Astrocyte (in vitro differentiated cells and primary cell): ENCODE measurements at regions not wholly inside any gene's neighbourhood (a gene's known extent, or its start where the extent isn't known, plus 50 kb on each side); places are given as distances from the start of the nearest gene placed in this dataset.

Experiments used
- DNase-seq: peaks from one replicate; pipeline ENCODE4 v3.0.0-alpha.2; 2010; ENCODE audit warnings: low read depth
- FAIRE-seq: peaks from 2 replicates; lab custom pipeline; 2011; peaks lifted over from hg19 to GRCh38; lab: Jason Lieb, UNC
- H2AFZ ChIP-seq: 2 replicates; pipeline ENCODE4 v1.6.0; 2012; ENCODE audit warnings: low read depth, low read length, inconsistent platforms
- H3K27ac ChIP-seq: 2 replicates; pipeline ENCODE4 v1.5.1; 2011; ENCODE audit warnings: low read depth, low read length, inconsistent platforms
- H3K27me3 ChIP-seq: 2 replicates; pipeline ENCODE4 v1.6.0; 2011; ENCODE audit warnings: low read length, inconsistent platforms; ENCODE audit not compliant: insufficient read depth
- H3K36me3 ChIP-seq: 2 replicates; pipeline ENCODE4 v1.5.1; 2011; ENCODE audit warnings: low read length, inconsistent platforms; ENCODE audit not compliant: insufficient read depth
- H3K4me1 ChIP-seq: 2 replicates; pipeline ENCODE4 v1.5.1; 2011; ENCODE audit warnings: low read length, inconsistent platforms; ENCODE audit not compliant: insufficient read depth
- H3K4me2 ChIP-seq: 2 replicates; pipeline ENCODE4 v1.6.0; 2012; ENCODE audit warnings: low read length, inconsistent platforms
- H3K4me3 ChIP-seq: 2 replicates; pipeline ENCODE4 v1.5.1; 2011; ENCODE audit warnings: low read depth, mild to moderate bottlenecking, low read length, inconsistent platforms; ENCODE audit not compliant: insufficient read depth
- H3K79me2 ChIP-seq: 2 replicates; pipeline ENCODE4 v1.6.0; 2012; ENCODE audit warnings: mild to moderate bottlenecking, low read length, inconsistent platforms; ENCODE audit not compliant: insufficient read depth
- H3K9ac ChIP-seq: 2 replicates; pipeline ENCODE4 v1.6.0; 2012; ENCODE audit warnings: mild to moderate bottlenecking, low read length, inconsistent platforms
- H3K9me3 ChIP-seq: 2 replicates; pipeline ENCODE4 v1.5.1; 2012; ENCODE audit warnings: low read depth, mild to moderate bottlenecking, low read length, inconsistent platforms; ENCODE audit not compliant: insufficient read depth
- H4K20me1 ChIP-seq: 2 replicates; pipeline ENCODE4 v1.6.0; 2012; ENCODE audit warnings: low read length, inconsistent platforms; ENCODE audit not compliant: insufficient read depth
- H3K27ac Mint-ChIP-seq: one replicate; pipeline ENCODE4 v1.8.0; 2021; ENCODE audit warnings: mild to moderate bottlenecking, mixed read lengths; ENCODE audit not compliant: unreplicated experiment
- H3K27me3 Mint-ChIP-seq: one replicate; pipeline ENCODE4 v1.8.0; 2021; ENCODE audit warnings: low read depth, mixed read lengths; ENCODE audit not compliant: unreplicated experiment
- H3K36me3 Mint-ChIP-seq: one replicate; pipeline ENCODE4 v1.8.0; 2021; ENCODE audit warnings: low read depth, mixed read lengths; ENCODE audit not compliant: unreplicated experiment
- H3K4me1 Mint-ChIP-seq: one replicate; pipeline ENCODE4 v1.8.0; 2021; ENCODE audit warnings: low read depth, mixed read lengths; ENCODE audit not compliant: unreplicated experiment
- H3K4me3 Mint-ChIP-seq: one replicate; pipeline ENCODE4 v1.8.0; 2021; ENCODE audit warnings: mild to moderate bottlenecking, moderate library complexity, mixed read lengths; ENCODE audit not compliant: unreplicated experiment
- H3K9me3 Mint-ChIP-seq: one replicate; pipeline ENCODE4 v1.8.0; 2021; ENCODE audit warnings: mild to moderate bottlenecking, mixed read lengths; ENCODE audit not compliant: unreplicated experiment
- EZH2 ChIP-seq: IDR thresholded peaks from 2 replicates; pipeline ENCODE4 v1.6.1; 2012; ENCODE audit warnings: mild to moderate bottlenecking, low read length, inconsistent platforms; ENCODE audit not compliant: insufficient read depth
- TF ChIP-seq, protein P1 (sequence below): IDR thresholded peaks from 2 replicates; pipeline ENCODE4 v1.5.1; 2011; ENCODE audit warnings: low read depth, mild to moderate bottlenecking, inconsistent platforms, low read length, moderate library complexity; ENCODE audit not compliant: insufficient read depth

DNA sequence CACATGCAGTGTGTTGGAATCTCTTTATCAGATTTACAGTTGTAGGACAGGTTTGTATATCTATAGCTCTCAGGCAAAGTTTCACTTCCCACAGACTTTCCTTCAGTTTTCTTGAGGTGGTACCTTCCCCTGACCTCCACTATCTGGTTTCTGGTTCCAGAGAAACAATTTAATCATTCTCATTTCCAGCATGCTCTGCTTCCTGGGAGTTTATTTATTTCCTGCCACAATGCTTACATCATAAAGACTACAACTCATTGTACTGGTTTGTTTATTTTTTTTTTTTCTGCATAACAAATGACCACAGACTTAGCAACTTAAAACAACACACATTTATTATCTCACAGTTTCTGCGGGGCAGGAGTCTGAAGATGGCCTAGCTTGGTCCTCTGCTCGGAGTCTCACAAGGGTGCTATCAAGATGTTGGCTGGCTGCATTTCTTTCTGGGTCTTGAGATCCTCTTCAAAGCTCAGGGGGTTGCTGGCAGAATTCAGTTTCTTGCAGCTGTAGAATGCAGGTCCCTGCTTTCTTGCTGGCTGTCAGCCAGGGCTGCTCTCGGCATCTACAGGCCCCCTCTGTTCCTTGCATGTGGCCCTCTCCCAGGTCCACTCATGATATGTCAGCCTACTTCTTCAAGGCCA is 247.7 kb downstream of the ENC1 start:
- FAIRE-seq (peak; percentile 26), DNase-seq (peak; percentile 57)
- no peak overlapping the region for H3K27ac ChIP-seq
- H3K4me1 ChIP-seq, result peaks cover 20% of the 10 kb centered on the region
- H3K36me3 Mint-ChIP-seq, result no peaks in the 10 kb centered on the region
- peaks cover 36% of the 10 kb centered on the region for H3K4me1 Mint-ChIP-seq
- H3K9me3 ChIP-seq, result no peaks in the 10 kb centered on the region
- no peaks in the 10 kb centered on the region for H4K20me1 ChIP-seq
- no peaks in the 10 kb centered on the region for H3K27me3 ChIP-seq
- no peaks in the 10 kb centered on the region for H3K27me3 Mint-ChIP-seq
- H3K4me3 ChIP-seq, result no peak overlapping the region
- H3K4me3 Mint-ChIP-seq, result no peak overlapping the region
- H3K79me2 ChIP-seq, result no peaks in the 10 kb centered on the region
- H2AFZ ChIP-seq, result no peak overlapping the region
- H3K36me3 ChIP-seq, result no peaks in the 10 kb centered on the region
- H3K9me3 Mint-ChIP-seq, result no peaks in the 10 kb centered on the region
- TF ChIP-seq, protein P1, sequence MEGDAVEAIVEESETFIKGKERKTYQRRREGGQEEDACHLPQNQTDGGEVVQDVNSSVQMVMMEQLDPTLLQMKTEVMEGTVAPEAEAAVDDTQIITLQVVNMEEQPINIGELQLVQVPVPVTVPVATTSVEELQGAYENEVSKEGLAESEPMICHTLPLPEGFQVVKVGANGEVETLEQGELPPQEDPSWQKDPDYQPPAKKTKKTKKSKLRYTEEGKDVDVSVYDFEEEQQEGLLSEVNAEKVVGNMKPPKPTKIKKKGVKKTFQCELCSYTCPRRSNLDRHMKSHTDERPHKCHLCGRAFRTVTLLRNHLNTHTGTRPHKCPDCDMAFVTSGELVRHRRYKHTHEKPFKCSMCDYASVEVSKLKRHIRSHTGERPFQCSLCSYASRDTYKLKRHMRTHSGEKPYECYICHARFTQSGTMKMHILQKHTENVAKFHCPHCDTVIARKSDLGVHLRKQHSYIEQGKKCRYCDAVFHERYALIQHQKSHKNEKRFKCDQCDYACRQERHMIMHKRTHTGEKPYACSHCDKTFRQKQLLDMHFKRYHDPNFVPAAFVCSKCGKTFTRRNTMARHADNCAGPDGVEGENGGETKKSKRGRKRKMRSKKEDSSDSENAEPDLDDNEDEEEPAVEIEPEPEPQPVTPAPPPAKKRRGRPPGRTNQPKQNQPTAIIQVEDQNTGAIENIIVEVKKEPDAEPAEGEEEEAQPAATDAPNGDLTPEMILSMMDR, result no peak
- no peak for TF ChIP-seq EZH2
- no peak overlapping the region for H3K9ac ChIP-seq
- no peak overlapping the region for H3K4me2 ChIP-seq
- H3K27ac Mint-ChIP-seq, result peak overlapping the region; percentile 42

DNA sequence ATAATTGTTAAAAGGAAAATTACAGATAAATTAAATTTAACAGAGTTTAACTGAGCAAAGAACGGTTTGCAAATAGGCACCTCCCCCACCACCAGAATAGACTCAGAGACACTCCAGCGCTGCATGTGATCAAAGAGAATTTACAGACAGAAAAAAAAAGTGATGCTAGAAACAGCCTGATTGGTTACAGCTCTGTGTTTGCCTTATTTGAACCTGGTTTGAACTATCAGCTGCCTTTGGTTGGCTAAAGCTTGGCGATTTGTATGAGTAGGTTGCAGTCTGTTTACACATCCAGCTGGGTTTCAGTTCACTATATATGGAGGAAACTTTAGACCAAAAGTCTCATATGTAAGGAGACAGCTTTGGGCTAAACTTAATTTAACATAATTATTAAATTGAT is 249.1 kb downstream of the ENC1 start:
- Histone ChIP-seq H2AFZ (no peak overlapping the region), H3K4me3 (no peak overlapping the region), H3K9ac (no peak overlapping the region), H3K9me3 (no peaks in the 10 kb centered on the region), H3K36me3 (no peaks in the 10 kb centered on the region), H3K27ac (no peak overlapping the region), H3K4me1 (peaks cover 31% of the 10 kb centered on the region), H3K79me2 (no peaks in the 10 kb centered on the region), H4K20me1 (no peaks in the 10 kb centered on the region), H3K4me2 (no peak overlapping the region), H3K27me3 (no peaks in the 10 kb centered on the region)
- Mint-ChIP-seq H3K4me1 (peaks cover 50% of the 10 kb centered on the region), H3K36me3 (no peaks in the 10 kb centered on the region), H3K9me3 (no peaks in the 10 kb centered on the region), H3K27ac (no peak overlapping the region), H3K4me3 (no peak overlapping the region), H3K27me3 (no peaks in the 10 kb centered on the region)
- TF ChIP-seq, protein P1, result no peak
- TF ChIP-seq EZH2, result no peak
- no peak for FAIRE-seq
- no peak for DNase-seq

DNA sequence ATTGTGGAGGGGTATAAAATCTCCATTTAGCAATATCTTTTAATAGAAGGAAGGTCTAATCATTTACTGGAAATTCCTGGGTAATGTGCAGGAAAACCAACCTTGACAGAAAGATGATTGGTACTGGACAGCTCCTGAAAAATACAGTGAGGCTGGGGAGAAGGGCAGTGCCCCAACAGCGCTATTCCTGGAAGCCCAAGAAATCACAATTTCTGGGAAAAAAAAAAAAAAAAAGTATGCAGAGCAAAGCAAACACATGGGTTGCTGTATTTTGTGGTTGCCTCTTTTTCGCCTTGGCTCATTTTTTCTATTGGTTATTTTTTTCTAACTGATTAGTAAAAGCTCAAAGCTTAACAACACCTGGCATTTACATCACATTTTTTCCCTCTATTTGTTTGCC is 249.7 kb downstream of the ENC1 start:
- no peak overlapping the region for H3K27ac ChIP-seq
- no peak overlapping the region for H3K4me2 ChIP-seq
- H3K4me3 ChIP-seq, result no peak overlapping the region
- DNase-seq, result peak; percentile 49
- H3K27ac Mint-ChIP-seq, result no peak overlapping the region
- no peak for FAIRE-seq
- H4K20me1 ChIP-seq, result no peaks in the 10 kb centered on the region
- TF ChIP-seq, protein P1, result no peak
- TF ChIP-seq EZH2, result no peak
- no peak overlapping the region for H3K9ac ChIP-seq
- no peak overlapping the region for H3K4me3 Mint-ChIP-seq
- H3K36me3 ChIP-seq, result no peaks in the 10 kb centered on the region
- no peaks in the 10 kb centered on the region for H3K79me2 ChIP-seq
- no peaks in the 10 kb centered on the region for H3K27me3 ChIP-seq
- no peak overlapping the region for H2AFZ ChIP-seq
- H3K9me3 ChIP-seq, result no peaks in the 10 kb centered on the region
- H3K4me1 ChIP-seq, result peaks cover 32% of the 10 kb centered on the region
- H3K4me1 Mint-ChIP-seq, result peaks cover 52% of the 10 kb centered on the region
- no peaks in the 10 kb centered on the region for H3K9me3 Mint-ChIP-seq
- no peaks in the 10 kb centered on the region for H3K36me3 Mint-ChIP-seq
- H3K27me3 Mint-ChIP-seq, result no peaks in the 10 kb centered on the region
